KBM-7 (cell line): ENCODE measurements at regions not wholly inside any gene's neighbourhood (a gene's known extent, or its start where the extent isn't known, plus 50 kb on each side); places are given as distances from the start of the nearest gene placed in this dataset.
"Not testable (repeated sequence)": the region's sequence is repeated elsewhere in the genome, so short reads cannot be mapped to it uniquely, and the experiment has no call there.

ENCODE experiments used
- DNase-seq: peaks from one replicate; pipeline ENCODE4 v3.0.0-alpha.2; 2015
- in situ Hi-C: fragments of 300-500 bp; cut with MboI; formaldehyde crosslinking; loops from 2 replicates; pipeline ENCODE4 v1.14.3; 2020; ENCODE audit warnings: low sequenced_read_pairs, low pct_unique_long_range_greater_than_20kb, mixed read lengths

DNA sequence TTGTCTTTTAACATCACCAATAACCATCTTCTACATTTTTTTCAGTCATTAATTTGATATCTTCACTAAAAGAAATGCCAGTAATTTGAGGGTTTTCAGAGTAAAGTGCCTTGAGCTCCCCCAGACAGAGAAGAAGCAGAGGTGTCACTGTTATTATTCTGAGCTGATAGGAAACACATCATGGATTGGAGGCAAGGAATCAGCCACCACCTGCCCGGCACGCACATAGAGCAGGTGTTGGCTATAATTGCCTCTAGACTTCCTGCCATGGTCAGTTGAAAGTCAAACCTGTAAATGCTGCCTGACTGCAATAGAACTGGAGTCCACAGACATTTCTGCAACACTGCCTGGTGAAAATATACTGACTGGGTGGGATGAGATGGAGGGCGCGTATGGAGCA is 776.6 kb downstream of the UQCRFS1 start:
- no peak for DNase-seq

DNA sequence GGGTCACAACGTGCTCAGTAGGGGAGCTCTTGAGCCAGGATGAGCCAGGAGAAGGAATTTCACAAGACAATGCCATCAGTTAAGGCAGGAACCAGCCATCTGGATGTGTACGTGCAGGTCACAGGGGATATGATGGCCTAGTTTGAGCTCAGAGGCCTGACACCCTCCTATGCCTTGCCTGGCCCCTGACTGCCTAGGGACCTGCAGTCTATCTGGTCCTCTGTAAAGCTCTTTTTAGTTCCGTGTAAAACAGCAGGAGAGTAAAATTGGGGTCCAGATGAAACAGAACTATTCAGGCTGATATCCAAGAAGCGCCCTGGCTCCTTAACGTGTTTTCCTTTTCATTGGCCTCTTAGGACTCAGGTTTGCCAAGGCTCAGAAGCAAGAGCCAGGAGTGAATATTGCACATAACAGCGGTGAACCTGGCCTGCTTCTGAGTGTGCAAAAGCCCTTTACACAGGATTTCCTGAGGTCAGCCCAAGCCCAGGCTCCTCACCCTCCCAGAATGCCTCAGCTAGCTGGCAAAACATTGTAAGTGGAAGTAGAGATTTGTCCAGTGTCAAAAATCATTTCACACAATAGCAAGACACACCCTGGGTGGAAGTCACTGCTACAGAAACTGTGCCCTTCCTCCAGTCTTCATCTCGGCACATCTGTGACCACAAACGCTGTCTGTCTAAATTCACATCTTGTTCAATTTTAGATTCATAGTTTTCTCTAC is 777.2 kb downstream of the UQCRFS1 start:
- no peak for DNase-seq
- in situ Hi-C loops: no loop called here

More for the DNA sequence above, 776.6 kb downstream of the UQCRFS1 start:
- in situ Hi-C loops: no loop called here

DNA sequence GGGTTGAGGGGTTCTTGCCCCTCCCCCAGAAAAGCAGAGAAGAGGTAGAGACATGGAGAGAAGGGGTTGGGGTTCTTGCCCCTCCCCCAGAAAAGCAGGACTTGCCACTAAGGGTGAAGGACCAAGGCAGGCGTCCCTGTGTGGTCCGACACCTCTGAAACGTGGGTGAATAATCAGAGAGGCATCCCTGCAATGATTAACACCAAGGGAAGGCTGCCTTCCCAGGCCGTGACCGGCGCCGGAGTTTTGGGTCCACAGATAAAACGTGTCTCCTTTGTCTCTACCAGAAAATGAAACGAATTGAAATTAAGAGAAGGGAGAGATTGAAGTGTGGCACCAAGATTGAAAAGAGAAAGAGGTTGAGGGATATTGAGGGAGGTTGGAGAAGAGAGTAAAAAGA is 778.2 kb downstream of the UQCRFS1 start:
- DNase-seq, in situ Hi-C loops: not testable (repeated sequence)

DNA sequence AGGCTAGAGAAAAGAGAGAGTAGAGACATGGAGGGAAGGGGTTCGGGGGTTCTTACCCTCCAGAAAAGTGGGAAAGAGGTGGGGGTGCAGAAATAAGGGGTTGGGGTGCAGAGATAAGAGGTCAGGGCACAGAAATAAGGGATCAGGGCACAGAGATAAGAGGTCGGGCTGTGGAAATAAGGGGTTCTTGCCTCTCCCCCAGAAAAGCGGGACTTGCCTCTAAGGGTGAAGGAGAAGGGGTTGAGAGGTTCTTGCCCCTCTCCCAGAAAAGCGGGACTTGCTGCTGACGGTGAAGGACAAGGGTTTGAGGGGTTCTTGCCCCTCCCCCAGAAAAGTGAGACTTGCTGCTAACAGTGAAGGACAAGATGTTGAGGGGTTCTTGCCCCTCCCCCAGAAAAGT is 778.6 kb downstream of the UQCRFS1 start:
- DNase-seq, in situ Hi-C loops: not testable (repeated sequence)

DNA sequence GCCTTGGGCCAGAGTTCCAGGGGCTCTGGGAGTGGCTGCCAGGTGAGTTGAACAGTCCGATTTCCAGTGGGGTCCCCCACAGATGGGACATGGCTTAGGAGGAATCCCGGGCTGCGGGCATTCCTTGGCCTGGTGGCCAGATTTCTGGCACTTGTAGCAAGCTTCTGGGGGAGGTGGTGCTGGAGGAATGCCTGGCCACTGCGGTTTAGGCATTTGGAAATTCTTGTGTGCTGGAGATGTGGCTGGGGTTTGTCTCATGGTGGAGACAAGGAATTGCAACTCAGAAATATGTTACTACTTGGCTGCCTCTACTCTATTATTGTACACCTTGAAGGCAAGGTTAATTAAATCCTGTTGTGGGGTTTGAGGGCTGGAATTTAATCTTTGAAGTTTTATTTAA is 779.8 kb downstream of the UQCRFS1 start:
- in situ Hi-C loops, DNase-seq: not testable (repeated sequence)

DNA sequence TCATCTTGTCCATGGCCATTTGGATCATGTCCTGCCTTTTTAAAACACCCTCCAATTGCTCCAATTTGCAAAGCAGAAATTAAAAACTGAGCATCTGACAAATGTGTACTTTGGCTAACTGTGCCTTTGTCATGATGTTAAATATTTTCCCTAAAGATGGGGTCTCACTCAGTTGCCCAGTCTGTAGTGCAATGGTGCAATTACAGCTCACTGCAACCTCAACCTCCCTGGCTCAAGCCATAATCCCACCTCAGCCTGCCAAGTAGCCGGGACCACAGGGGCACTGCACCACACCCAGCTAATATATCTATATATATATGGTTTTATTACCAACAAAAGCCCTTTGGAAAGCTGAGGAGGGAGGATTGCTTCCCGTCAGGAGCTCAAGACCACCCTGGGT is 782.7 kb downstream of the UQCRFS1 start:
- in situ Hi-C loops: no loop called here
- DNase-seq: no peak

DNA sequence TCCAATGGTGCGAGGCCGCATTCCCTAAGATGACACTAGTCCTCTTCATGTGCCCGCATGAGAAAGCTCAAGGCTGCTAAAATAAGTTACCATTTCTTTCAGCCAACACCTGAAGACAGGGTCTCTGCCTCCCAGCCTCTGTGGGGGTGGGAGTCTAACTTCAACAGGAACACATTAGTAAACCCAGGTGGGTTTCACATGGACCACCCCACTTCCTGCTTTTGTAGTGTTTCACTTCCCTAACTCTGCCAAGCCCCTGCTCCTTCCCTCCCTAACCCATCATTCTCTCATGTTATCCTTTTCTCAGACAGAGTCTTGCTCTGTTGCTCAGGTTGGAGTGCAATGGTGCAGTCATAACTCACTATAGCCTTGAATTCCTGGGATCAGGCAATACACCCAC is 783.6 kb downstream of the UQCRFS1 start:
- DNase-seq: no peak
- in situ Hi-C loops: no loop called here

DNA sequence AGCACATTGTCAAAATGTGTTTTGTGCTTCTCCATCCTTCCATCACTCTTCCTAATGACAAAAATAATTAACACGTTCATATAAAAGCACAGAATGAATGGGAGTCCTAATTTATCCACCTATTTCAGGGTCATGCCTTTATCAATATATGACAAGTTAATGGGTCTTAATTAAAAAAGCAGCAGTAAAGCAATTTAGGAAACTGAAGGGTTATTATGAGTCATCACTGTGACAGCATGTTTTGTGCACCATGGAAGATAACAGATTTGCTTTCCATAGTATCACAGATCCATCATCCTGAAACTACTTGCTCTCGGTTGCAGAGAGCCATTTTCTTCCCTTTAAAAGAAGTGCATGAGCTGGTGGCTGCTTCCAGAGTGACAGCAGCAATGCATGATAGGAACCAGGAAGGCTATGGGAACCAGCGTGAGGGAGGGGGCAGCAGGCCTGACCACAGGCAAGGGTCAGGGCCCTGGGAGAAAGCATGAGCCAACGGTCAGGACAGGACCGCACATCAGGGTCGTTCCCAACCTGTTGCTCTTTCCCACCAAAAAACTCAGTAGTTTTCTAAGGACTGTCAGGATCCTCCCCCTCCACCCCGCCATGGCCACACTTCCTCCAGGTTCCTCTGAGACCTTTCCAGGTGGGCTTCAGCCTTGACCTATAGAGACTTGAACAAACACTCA is 784.1 kb downstream of the UQCRFS1 start:
- in situ Hi-C loops: no loop called here
- DNase-seq: no peak

DNA sequence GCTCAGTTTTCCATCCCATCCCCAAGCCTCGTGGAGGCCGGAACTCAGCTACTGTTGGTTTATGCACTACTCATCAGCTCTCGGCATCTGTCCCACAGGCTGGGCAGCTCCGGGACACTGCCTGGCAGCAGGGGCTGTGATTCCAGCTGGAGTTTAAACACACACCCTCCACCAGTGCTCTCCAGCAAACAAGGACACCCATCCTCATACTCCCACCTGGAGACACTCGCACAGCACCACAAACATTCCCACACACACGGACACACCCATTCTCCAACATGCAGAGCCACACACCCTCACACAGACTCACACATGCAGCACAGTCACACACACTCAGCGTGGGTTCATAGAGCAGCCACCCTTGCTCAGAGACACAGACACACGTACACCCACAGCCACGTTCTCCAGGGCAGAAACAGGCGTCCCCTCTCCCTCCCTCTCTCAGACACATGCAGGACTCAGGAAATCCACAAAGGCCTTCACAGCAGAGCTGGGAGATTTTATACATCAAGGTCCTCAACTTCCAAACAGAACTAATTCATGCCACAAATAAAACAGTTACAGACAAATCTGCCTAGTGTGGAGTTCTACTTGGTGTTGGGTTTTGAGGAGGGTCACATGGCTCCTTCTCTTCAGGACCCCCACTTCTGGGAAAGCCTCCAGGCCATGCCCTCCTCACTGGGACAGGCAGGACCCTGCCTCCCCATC is 785.4 kb downstream of the UQCRFS1 start:
- DNase-seq: no peak
- in situ Hi-C loops: no loop called here

DNA sequence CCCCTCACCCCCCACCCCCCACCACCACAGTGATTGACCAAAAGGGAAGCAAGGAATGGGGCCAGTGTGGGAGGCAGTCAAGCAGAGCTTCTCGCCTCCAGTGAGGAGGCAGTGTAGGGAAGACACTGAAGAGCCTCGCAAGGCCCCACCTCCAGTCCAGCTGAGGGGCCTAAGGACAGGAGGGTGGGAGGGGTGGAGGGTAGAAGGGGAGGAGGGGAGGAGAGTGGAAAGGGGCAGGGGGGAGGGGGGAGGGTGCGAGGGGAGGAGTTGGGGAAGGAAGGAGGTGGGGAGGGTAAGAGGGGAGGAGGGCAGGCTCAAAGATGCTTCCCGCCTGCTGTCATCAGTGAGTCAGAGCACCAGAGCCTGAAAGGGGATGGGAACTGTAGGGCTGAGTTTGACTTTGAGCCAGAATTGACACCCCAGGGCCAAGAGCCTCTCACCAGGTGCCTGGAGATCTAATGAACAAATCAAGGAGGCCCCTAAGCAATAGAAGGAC is 786.2 kb downstream of the UQCRFS1 start:
- no peak for DNase-seq

DNA sequence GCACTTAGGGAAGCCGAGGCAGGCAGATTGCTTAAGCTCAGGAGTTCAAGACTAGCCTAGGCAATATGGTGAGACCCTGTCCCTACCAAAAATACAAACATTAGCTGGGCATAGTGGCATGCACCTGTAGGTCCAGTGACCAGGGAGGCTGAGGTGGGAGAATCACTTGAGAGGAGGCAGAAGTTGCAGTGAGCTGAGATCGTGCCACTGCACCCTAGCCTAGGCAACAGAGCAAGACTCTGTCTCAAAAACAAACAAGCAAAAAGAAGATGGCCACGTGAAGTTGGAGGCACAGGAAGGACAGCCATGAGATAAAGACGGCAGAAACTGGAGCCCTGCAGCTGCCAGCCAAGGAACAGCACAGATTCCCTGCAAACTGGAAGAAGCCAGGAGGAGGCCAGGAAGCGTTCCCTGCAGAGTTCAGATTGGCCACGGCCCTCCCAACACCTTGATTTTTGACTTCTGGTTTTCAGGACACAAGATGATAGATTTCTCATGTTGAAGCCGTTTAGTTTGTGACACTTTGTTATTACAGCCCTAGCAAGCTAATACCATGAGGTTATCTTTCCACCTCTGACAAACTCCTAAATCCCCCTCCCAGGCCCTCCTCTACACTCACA is 786.7 kb downstream of the UQCRFS1 start:
- DNase-seq: no peak
- in situ Hi-C loops: no loop called here

More for the DNA sequence above, 786.2 kb downstream of the UQCRFS1 start:
- in situ Hi-C loops: no loop called here

DNA sequence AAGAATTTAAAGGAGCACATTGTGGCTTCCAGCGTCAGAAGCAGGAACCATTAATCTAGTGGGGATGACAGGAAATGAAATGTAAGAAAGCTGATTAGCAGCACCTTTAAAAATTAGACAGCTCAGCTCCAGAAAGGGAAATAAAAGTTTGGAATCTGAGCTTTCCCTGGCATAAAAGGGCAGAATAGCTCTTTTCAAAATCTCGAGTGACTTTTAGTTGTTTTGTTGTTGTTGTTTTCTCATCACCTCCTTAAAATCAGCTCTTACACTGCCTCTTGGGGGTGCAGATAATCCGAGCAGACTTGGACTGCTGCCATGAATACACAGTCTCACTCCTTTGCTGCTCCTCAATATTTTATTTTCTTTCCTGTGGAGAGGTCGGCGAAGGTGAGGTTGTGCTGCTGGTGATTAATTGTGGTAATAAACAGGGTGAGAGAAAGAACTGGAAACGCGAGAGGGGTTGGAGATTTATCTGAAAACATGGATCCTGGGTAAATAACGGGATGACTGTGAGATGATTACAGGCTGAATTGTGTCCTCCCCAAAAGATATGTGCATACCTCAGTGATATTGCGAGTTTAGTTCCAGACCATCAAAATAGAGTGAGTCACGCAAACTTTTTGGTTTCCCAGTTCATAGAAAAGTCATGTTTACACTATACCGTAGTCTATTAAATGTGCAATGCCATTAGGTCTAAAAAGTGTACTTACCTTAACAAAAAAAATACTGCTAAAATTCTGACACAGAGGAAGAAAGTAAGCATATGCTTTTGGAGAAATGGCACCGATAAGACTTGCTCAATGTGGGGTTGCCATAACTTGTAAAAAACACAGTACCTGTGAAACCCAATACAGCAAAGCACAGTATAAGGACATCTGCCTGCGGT is 787.7 kb downstream of the UQCRFS1 start:
- in situ Hi-C loops: no loop called here

DNA sequence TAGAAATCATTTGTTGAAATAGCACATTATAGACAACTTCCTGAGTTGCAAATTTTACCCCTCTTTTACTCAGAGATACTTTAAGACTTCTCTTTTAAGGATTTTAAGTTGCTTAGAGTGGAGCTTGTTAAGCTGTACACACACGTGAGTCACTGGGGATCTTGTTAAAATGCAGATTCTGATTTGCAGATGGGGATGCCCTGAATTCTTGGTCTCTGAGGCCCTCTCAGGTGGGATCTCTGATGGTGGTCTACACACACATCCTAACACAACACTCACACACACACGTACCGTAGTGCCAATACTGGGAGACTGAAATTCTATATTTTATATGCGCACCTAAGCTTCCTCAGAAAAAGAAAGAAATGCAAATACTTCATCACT is 788.3 kb downstream of the UQCRFS1 start:
- in situ Hi-C loops: no loop called here
- DNase-seq: no peak

More for the DNA sequence above, 787.7 kb downstream of the UQCRFS1 start:
- DNase-seq: no peak

DNA sequence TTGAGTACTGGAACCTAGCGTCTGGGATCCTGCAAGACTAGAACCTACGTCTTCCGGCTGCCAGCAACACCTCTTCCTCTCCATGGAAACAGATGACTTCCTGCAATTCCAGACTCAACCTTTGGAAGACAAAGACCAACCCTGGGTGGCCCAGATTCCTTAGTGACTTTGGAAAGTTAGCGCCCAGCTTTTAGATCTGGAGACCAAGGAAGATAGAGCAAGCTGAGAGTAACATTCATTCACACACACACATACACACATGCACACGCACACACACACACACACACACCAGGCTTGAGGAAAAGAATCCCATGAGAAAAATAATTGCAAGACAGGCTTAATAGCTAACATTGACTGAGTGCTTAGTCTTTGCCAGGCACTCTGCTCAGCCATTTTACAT is 788.9 kb downstream of the UQCRFS1 start:
- no peak for DNase-seq
- in situ Hi-C loops: no loop called here

DNA sequence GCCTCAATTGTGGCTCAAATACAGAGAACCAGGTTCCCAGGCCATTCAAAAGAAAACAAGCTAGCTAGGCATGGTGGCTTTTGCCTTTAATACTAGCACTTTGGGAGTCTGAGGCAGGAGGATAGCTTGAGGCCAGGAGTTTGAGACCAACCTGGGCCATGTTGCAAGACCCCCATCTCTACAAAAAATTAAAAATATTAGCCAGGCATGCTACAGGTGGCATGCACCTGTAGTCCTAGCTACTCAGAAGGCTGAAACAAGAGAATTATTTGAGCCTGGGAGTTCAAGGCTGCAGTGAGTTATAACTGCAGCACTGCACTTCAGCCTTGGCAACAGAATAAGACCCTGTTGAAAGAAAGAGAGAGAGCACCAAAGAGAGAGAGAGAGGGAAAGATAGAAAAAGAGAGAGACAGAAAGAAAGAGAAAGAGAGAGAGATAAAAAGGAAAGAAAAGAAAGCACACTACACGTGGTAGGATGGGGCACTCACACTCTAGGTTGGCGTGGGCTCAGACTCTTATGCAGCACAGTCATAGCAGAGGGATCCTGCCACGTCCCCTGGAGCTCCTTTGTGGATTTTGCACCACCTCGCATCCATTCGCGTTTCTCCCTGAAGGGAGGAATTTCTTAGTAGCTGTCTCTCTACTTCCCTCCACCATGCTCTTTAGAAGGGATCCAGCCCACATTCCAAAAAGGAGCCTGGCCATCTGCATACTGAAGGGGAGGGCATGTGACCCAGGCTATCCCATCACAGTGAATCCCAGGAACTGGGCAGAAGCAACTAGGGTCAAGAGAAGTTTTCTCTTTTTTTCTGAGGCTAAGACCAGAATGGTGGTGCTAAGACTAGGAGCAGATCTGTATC is 789.9 kb downstream of the UQCRFS1 start:
- in situ Hi-C loops: no loop called here
- DNase-seq: no peak

DNA sequence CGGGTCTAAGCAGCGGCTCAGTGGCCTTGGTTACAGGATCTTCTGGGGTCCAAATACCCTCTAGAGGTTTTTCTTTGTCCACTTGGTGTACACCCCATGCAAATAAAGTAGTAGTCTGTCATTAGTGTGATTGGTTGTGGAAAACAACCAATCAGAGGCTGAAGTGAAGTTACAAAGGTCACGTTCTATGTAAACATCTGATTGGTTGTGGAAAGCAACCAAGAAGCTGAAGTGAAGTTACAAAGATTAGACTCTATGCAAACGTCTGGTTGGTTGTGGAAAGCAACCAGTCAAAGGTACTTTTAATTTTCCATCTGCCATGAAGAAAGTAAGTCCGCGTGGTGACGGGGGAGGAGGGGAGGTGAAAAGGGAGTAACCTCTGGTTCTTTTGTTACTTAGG is 790.9 kb downstream of the UQCRFS1 start:
- in situ Hi-C loops: no loop called here
- DNase-seq: no peak

DNA sequence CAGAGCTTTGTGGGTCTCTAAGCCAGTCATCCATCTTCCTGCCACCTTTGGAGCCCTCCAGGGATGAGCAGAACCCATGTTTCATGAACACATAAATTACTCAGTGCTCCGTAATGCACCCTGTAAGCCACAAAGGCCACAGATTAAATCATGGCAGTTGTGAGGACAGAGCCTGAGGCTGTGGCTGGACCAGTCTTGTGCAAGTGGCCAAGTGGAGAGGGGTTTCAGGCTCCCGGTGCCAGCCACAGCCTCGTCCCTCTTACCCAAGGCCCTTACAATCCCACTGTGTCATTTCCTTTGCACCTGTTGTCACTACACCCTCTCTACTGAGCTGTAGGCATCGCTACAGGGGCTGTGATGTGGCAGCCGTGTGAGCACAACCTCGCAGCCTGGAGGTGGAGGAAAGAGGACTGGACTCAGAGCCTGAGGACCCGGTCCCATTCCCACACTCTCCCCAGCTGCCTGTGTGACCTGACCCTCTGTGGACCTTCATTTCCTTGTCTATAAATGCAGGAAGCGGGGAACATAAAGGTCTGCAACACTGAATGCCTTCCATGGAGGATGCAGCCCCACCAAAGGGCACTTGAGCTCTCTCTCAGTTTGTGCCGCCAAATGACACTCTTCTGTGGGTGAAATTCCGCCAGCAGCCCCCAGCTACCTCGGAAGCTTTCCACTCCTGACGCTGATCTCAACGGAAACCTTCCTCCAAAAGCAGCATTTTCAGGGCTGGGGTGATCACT is 792.0 kb downstream of the UQCRFS1 start:
- DNase-seq: no peak
- in situ Hi-C loops: no loop called here
